ENCODE measurements at regions not wholly inside any gene's neighbourhood (a gene's known extent, or its start where the extent isn't known, plus 50 kb on each side); places are given as distances from the start of the nearest gene placed in this dataset.

DNA sequence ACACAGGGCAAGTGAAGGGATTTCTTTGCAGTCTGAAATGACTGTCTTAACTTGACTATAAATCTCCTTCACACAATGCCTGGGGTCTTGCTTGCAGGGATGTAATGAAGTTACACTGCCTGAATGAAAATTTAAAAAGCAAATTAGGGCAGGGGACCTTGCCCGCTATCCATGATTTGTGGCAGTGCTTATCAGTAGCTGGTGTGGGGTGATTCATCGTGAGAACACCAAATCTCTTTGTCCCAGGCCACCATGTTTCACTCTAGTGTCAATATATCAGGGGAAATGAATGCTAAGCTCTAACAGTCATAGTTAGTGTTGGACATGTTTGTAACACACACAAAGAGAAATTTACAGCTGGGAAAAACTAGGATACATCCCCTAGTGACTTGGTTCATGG, 713.7 kb upstream of the EPHA7 start:
- FAIRE-seq (no peak), DNase-seq (ENCODE audit: insufficient read length, low spot score) (no peak)
- no peak for TF ChIP-seq POLR2A (IDR thresholded peaks at IDR 0.05; ENCODE audit: low read depth, low read length)

DNA sequence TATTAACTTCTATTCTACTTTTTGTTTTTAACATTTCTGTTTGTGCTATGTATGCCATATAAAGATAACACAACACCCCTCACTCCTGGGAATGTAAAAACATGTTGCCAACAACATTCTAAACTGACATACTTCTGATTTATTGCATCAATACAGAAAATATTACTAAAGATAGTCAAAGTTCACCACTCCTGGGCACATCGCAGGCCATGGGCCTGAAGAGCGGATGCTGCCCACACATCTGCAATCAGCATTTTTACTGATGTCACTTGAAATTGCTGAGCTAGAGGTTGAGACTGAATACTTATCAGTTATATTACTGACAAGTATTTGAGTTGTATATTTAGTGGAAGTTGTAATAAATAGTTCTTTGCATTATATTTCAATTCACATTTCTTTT, 711.9 kb upstream of the EPHA7 start:
- DNase-seq (ENCODE audit: insufficient read length, low spot score) (no peak), FAIRE-seq (no peak)
- no peak for TF ChIP-seq POLR2A (IDR thresholded peaks at IDR 0.05; ENCODE audit: low read depth, low read length)

DNA sequence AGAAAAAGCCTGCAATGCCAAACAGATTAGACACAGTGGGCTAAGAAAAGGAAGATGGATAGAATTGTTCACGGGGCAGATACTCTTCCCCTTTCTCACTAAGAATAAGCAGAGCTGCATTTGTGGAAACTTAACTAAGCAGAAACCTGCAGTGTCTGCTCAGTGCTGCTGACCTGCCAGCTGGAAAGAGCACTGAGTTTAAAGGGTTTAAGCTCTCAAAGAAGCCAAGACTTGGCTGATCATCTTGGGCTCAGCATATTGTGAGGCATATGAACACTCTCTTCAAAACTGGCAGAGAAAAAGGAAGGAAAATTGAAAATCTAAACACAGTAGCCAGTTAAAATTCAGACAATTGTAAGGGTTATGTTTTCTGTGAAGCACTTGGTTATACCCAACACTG, 711.1 kb upstream of the EPHA7 start:
- DNase-seq (ENCODE audit: insufficient read length, low spot score) (no peak), FAIRE-seq (no peak)
- no peak for TF ChIP-seq POLR2A (IDR thresholded peaks at IDR 0.05; ENCODE audit: low read depth, low read length)

DNA sequence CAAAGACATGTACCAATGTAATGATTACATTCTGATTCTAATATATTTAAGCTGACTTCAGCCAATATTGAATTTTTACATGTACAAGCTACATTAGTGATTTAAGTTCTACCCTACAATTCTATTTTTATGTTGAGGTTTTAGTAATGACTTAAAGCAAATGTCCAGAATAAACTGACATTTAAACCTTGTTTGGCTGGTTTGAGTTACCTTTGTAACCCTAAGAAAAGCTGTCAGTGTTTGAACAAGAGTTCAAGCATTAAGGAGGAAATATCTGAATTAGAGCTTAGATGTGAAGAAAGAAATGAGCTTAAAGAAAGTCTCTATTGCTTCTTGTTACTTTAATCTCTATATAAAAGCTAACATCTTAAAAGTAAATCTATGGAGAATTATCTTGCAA, 710.6 kb upstream of the EPHA7 start:
- DNase-seq (ENCODE audit: insufficient read length, low spot score) (no peak), FAIRE-seq (no peak)
- TF ChIP-seq POLR2A (IDR thresholded peaks at IDR 0.05; ENCODE audit: low read depth, low read length): no peak

DNA sequence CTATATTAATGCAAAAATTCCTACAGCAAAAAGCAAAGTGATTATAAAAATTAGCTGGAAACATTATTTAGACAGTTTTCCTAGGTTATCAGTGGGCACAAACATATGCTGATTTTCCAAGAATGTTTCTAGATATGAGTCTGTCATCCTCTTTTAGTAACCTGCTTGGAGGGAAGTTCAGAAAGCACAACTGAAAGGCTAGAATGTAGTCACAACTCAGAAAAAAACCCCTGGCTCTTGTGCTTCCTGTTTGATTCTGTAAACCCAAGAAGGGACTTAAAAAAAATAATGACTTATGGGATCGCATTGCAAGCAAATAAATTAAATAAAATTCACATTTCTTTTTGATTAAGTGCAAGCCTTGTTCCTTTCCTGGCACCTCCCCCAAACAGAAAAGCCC, 708.4 kb upstream of the EPHA7 start:
- DNase-seq (ENCODE audit: insufficient read length, low spot score) (no peak), FAIRE-seq (no peak)
- TF ChIP-seq POLR2A (IDR thresholded peaks at IDR 0.05; ENCODE audit: low read depth, low read length): no peak

DNA sequence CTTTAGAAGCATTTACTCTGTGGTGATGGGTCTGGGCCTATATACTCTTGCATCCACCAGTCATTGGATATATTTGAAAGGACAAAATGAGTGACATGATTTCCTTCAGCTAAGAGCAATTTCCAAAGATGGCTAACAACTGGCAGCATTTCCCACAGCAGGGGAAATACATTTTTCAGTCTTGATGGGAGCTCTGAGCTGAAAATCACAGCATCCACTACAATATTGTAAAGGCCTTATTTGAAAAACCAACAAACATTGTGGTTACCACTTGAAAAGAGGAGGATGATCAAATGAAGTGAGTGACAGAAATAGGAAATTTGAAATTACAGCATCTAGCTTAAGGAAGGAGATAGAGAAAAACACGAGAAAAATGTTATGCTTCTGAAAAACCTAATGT, 705.0 kb upstream of the EPHA7 start:
- no peak for TF ChIP-seq POLR2A (IDR thresholded peaks at IDR 0.05; ENCODE audit: low read depth, low read length)
- DNase-seq (ENCODE audit: insufficient read length, low spot score) (no peak), FAIRE-seq (no peak)

DNA sequence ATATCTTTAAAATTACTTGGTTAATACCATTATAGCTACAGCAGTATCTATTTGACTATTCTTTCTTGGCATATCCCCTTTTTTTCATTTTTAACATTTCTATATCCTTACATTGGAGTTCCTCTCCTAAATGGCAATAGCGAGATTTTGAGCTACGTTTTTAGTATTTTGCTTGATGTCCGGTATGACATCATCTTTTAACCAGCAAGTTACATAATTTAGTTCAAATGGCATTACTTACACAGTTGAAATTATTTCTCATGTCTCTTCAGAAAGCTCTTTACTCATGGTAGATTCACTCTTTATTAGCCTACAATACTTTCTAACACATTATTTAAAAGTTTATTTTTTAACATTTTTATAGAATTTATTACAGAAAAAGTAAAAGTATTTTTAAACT, 701.7 kb upstream of the EPHA7 start:
- DNase-seq (ENCODE audit: insufficient read length, low spot score) (no peak), FAIRE-seq (no peak)
- no peak for TF ChIP-seq POLR2A (IDR thresholded peaks at IDR 0.05; ENCODE audit: low read depth, low read length)

DNA sequence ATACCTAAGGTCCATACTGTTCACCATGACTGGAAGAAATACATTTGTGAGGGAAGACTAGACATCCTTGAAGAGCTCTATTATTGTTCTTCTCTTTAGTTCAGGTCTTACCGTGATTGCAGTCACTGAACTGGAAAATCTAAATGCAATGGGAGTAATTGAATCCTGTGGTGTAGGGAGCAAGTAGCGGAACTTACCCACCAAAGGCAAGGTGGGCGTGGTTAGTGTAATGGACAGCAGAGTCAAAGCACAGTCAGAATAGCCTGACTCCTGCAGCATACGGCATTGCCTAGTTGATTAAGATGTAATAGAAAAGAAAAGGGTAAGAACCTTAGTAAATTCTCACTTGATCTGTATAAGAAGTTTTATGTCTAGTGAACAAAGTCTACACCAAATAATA, 679.7 kb upstream of the EPHA7 start:
- no peak for FAIRE-seq
- TF ChIP-seq POLR2A (IDR thresholded peaks at IDR 0.05; ENCODE audit: low read depth, low read length): no peak
- no peak for DNase-seq (ENCODE audit: insufficient read length, low spot score)

DNA sequence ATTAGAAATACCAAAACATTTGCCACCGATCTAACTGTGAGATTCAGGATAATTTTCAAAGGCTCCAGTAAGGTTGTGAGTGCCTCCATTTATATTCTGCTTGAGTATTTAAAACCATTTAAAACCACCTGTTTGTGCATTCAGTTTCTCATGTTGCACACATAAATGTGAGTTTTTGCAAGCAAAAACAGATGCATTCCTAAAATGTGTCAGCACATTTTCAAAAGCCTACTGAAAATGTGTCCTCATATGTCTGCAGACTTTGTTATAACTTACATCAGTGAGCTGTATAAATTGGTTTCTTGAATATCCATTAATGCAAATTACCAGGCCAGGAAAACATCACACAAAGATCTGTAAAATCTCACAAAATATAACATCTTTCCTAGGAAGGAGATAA, 676.6 kb upstream of the EPHA7 start:
- no peak for DNase-seq (ENCODE audit: insufficient read length, low spot score)
- FAIRE-seq: no peak
- TF ChIP-seq POLR2A (IDR thresholded peaks at IDR 0.05; ENCODE audit: low read depth, low read length): no peak

DNA sequence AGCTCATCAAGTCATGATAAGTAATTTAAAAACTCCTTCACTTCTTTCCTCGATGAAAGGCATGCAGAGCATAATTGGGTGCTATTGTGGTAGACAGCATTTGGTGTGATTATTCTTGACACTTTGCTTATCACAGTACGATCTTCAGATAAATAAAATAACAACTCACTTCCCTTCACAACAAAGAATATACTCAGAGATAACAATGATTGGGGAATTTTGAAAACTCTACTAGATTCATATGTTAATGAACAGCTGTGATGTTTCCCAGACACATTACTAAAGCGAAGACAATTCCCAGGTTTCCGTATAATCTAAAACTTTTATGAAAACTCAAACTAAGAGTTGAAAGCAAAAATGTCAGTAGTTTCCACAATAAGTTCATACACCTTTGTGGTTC, 670.6 kb upstream of the EPHA7 start:
- TF ChIP-seq POLR2A (IDR thresholded peaks at IDR 0.05; ENCODE audit: low read depth, low read length): no peak
- DNase-seq (ENCODE audit: insufficient read length, low spot score) (no peak), FAIRE-seq (no peak)

DNA sequence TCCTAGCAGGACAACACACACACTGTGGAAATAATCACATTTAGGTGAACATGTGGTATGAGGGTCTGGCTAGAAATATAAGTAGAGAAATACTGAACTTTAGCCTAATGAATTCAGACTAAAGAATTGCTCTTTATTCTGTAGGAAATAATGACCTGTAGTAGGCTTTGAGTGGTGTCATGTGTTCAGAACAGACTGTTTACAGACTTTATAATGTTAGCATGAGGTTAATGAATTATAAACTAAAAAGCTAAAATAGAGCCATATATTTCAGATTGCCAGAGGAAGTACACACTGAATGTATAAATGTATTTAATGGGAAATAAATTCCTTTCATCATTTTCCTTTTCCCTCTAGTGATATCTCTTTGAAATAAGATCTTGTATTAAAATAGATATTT, 669.5 kb upstream of the EPHA7 start:
- no peak for DNase-seq (ENCODE audit: insufficient read length, low spot score)
- no peak for TF ChIP-seq POLR2A (IDR thresholded peaks at IDR 0.05; ENCODE audit: low read depth, low read length)
- no peak for FAIRE-seq

DNA sequence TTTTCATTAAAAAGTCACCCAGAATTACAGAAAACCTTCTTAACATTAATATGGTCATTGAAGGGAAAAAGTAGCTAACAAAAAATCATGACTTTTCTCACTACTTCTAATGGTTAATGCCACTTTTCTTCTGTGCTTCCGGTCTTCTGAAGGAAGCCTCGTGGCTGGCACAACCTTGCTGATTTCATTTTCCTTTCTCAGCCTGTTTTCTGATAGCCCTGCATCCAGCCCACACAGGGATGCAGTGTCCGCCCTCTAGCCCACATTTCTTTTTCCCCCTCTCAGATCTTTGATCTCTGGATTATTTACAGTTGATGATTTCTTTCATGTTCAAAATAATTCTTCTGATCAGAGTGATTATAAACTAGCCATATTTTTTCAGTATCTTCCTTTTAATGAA, 655.4 kb upstream of the EPHA7 start:
- FAIRE-seq: no peak
- no peak for TF ChIP-seq POLR2A (IDR thresholded peaks at IDR 0.05; ENCODE audit: low read depth, low read length)
- DNase-seq (ENCODE audit: insufficient read length, low spot score): no peak

DNA sequence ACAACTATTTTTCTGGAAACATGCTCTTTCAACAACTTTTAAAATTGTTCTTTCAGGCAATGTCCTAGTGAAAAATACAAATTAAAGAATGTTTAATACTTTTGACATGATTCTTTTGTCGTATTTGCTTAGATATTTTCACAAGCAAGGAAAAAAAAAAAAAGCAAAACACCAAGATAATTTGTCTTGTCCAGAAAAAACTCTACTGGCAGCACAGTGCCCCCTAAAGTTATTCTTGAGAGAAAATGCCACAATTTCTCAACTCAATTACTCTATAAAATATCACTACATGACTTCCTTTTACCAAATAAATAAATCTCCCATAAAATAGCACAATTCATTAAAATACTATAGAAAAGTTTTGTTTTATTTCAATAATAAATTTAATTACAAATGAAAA, 652.5 kb upstream of the EPHA7 start:
- FAIRE-seq (no peak), DNase-seq (ENCODE audit: insufficient read length, low spot score) (no peak)
- no peak for TF ChIP-seq POLR2A (IDR thresholded peaks at IDR 0.05; ENCODE audit: low read depth, low read length)

DNA sequence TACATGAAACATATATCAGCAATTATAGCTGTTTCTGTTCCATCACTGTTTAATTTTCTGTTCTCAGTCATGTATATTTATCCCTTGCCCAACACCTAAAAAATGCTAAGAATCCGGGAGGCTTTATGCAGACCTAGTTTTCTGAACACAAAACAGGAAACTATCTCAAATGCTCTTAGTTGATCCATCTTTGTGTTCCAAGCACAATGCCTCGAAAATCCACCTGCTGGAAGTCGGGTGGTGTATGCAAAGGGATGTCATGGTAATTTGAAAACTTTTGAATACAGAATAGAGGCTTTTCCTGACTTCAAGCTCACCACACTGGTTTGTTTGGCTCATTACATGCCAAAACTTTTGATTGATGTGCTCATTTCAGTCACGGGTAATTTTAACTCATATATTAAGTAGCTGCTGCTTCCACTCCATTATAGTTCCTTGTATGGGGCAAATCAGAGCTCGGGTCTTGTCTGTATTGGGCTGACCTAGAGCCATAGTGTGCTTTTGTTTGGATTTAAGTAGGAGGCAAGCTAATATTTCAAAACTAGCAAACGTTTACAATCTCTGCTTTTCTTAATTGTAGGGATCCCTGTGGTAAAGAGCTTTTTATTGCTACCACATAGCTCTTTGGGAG, 646.5 kb upstream of the EPHA7 start:
- FAIRE-seq (no peak), DNase-seq (ENCODE audit: insufficient read length, low spot score) (no peak)
- no peak for TF ChIP-seq POLR2A (IDR thresholded peaks at IDR 0.05; ENCODE audit: low read depth, low read length)

DNA sequence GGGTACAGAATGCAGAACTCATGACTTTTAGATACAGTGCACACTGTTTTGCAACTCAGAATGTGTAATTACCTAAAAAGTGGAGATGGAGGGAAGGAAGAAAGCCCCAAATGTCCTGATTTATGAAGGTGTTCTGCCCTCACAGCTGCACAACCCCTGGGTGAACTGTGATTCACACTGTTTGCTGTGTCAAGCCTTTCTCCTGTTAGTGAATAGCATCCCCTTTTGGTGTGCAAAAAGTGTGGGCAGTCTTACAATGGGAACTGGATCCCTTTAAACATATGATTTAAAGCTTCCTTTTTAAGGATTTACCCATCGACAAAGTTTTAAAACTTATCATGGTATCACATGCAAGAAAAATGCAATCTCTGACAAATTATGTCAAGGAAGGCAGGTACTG, 633.4 kb upstream of the EPHA7 start:
- no peak for FAIRE-seq
- no peak for TF ChIP-seq POLR2A (IDR thresholded peaks at IDR 0.05; ENCODE audit: low read depth, low read length)
- DNase-seq (ENCODE audit: insufficient read length, low spot score): no peak

DNA sequence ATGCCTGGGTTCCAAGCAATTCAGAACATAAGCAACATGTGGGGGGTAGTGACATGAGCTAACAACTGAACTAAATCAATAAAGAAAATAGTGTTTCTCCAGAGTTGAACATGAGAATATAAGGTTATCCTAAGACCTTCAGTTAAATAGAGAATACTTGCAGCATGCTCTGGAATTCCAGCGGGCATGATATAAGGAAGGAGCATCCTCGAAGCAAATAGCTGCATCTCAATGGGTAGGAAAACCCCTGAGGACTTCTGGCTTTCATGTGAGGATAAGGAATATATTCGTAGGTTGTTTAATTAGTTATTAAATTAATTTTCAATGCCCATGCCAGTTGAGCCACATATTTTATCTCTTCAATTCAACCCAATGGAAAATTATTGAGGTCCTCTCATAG, 631.2 kb upstream of the EPHA7 start:
- TF ChIP-seq POLR2A (IDR thresholded peaks at IDR 0.05; ENCODE audit: low read depth, low read length): no peak
- FAIRE-seq (no peak), DNase-seq (ENCODE audit: insufficient read length, low spot score) (no peak)

Data from H54 (cell line).